HCT116 (cell line): ENCODE measurements at regions not wholly inside any gene's neighbourhood (a gene's known extent, or its start where the extent isn't known, plus 50 kb on each side); places are given as distances from the start of the nearest gene placed in this dataset.

Source experiments
- ATAC-seq: fragments of 200-7000 bp; cut with Tn5 transposase; 2 replicates; pipeline ENCODE4 v1.9.1; 2020; ENCODE audit warnings: mild to moderate bottlenecking, moderate library complexity
- BruUV-seq: library from RNA; stranded (reverse); fragments of 400-500 nt; replicated peaks from 2 replicates; lab custom pipeline; 2021; lab: Mats Ljungman, UMichigan
- CTCF ChIA-PET: fragments of 300-600 bp; sonication (Branson Sonifier 250); formaldehyde crosslinking; loops from one replicate; lab custom pipeline; 2021; ENCODE audit warnings: antibody characterized with exemption; lab: Charles Lee
- POLR2A ChIA-PET: fragments of 300-600, 350-600 bp; sonication (Branson Sonifier 250); formaldehyde crosslinking; loops from one replicate; lab custom pipeline; 2021; ENCODE audit warnings: antibody characterized with exemption; lab: Charles Lee
- RAD21 ChIA-PET, 2 experiments: fragments of 300-600 bp; sonication (Branson Sonifier 250); formaldehyde crosslinking; loops; one replicate each; lab custom pipeline; 2023; ENCODE audit warnings: low total read pairs in 2 of 2; ENCODE audit not compliant: uncharacterized antibody in 2 of 2, unreplicated experiment in 2 of 2, low non-redundant PET in 1 of 2; lab: Charles Lee
- DNase-seq: peaks from one replicate; pipeline ENCODE4 v3.0.0-alpha.2; 2010; ENCODE audit warnings: low read depth, low spot score
- H2AFZ ChIP-seq: fragments of 200-600 bp; shearing (Covaris generic), sonication (generic); 2 replicates; pipeline ENCODE4 v1.6.1; 2017; ENCODE audit warnings: low read depth, mixed run types, mixed read lengths, antibody characterized with exemption, low read length; ENCODE audit not compliant: poor library complexity, severe bottlenecking
- H3K27ac ChIP-seq: 2 replicates; pipeline ENCODE4 v1.5.1; 2012; ENCODE audit warnings: low read depth, low read length
- H3K27me3 ChIP-seq: fragments of 200-600 bp; sonication (generic); 2 replicates; pipeline ENCODE4 v1.6.1; 2016; ENCODE audit warnings: mixed run types, low read length, mixed read lengths; ENCODE audit not compliant: insufficient read depth
- H3K36me3 ChIP-seq, 2 experiments: fragments of 200-500 bp in 1 of 2; fragments of 200-600 bp in 1 of 2; sonication (Bioruptor generic) in 1 of 2; sonication (generic) in 1 of 2; 2 replicates each; pipeline versions ENCODE4 v1.5.1 to v1.6.1; 2014 to 2016; ENCODE audit warnings: low read length in 2 of 2, inconsistent platforms in 1 of 2, mixed read lengths in 1 of 2, mixed run types in 1 of 2; ENCODE audit not compliant: insufficient read depth in 2 of 2, control insufficient read depth in 1 of 2
- H3K4me1 ChIP-seq, 2 experiments: fragments of 200-600 bp in 1 of 2; sonication (generic) in 1 of 2; 2 replicates each; pipeline versions ENCODE4 v1.5.1 to v1.6.1; 2012 to 2017; ENCODE audit warnings: low read length in 2 of 2, inconsistent platforms in 1 of 2, mild to moderate bottlenecking in 1 of 2, mixed read lengths in 1 of 2, mixed run types in 1 of 2, moderate library complexity in 1 of 2; ENCODE audit not compliant: insufficient read depth in 2 of 2, control insufficient read depth in 1 of 2
- H3K4me2 ChIP-seq: fragments of 200-600 bp; sonication (generic); 2 replicates; pipeline ENCODE4 v1.6.1; 2017; ENCODE audit warnings: mixed run types, low read length, mixed read lengths
- H3K4me3 ChIP-seq, 2 experiments: fragments of 200-600 bp in 1 of 2; sonication (generic) in 1 of 2; replicated peaks in 1 of 2; 2 replicates each; pipeline ENCODE4 v1.5.1; 2011 to 2016; ENCODE audit warnings: low read length in 2 of 2, control low read depth in 1 of 2, low read depth in 1 of 2, mild to moderate bottlenecking in 1 of 2, mixed read lengths in 1 of 2, mixed run types in 1 of 2
- H3K79me2 ChIP-seq: fragments of 200-600 bp; sonication (generic); 2 replicates; pipeline ENCODE4 v1.6.1; 2017; ENCODE audit warnings: mild to moderate bottlenecking, mixed run types, low read length, moderate library complexity, mixed read lengths; ENCODE audit not compliant: insufficient read depth
- H3K9ac ChIP-seq: fragments of 200-600 bp; sonication (generic); 2 replicates; pipeline ENCODE4 v1.6.1; 2016; ENCODE audit warnings: low read length, mixed read lengths
- H3K9me2 ChIP-seq: fragments of 200-600 bp; sonication (generic), shearing (Covaris generic); 2 replicates; pipeline ENCODE4 v1.6.1; 2017; ENCODE audit warnings: mixed run types, mild to moderate bottlenecking, moderate library complexity; ENCODE audit not compliant: insufficient read depth
- H3K9me3 ChIP-seq, 2 experiments: fragments of 200-500 bp in 1 of 2; fragments of 200-600 bp in 1 of 2; sonication (Bioruptor generic) in 1 of 2; sonication (generic) in 1 of 2; 2 replicates each; pipeline ENCODE4 v1.6.1; 2014 to 2017; ENCODE audit warnings: low read length in 2 of 2, mixed read lengths in 2 of 2, inconsistent platforms in 1 of 2, low read depth in 1 of 2, mild to moderate bottlenecking in 1 of 2, mixed run types in 1 of 2, moderate library complexity in 1 of 2; ENCODE audit not compliant: control insufficient read depth in 1 of 2, insufficient read depth in 1 of 2
- H4K20me1 ChIP-seq: fragments of 200-600 bp; sonication (generic), shearing (Covaris generic); 2 replicates; pipeline ENCODE4 v1.6.1; 2017; ENCODE audit warnings: mixed run types, mild to moderate bottlenecking, moderate library complexity; ENCODE audit not compliant: insufficient read depth
- CTCF ChIP-seq, 3 experiments: fragments of 200-600 bp in 1 of 3; sonication (generic) in 1 of 3; IDR thresholded peaks in 2 of 3; conservative IDR thresholded peaks in 1 of 3; 2 replicates each; pipeline ENCODE4 v1.5.1; 2012 to 2017; ENCODE audit warnings: low read depth in 2 of 3, low read length in 2 of 3, antibody characterized with exemption in 1 of 3, borderline replicate concordance in 1 of 3, control low read depth in 1 of 3, mild to moderate bottlenecking in 1 of 3, mixed read lengths in 1 of 3, mixed run types in 1 of 3, moderate library complexity in 1 of 3; ENCODE audit not compliant: insufficient read depth in 1 of 3
- ELF1 ChIP-seq: IDR thresholded peaks from 2 replicates; pipeline ENCODE4 v1.6.1; 2012; ENCODE audit warnings: low read depth, borderline replicate concordance
- EZH2 ChIP-seq: fragments of 200-600 bp; sonication (generic); IDR thresholded peaks from 2 replicates; pipeline ENCODE4 v1.6.1; 2017; ENCODE audit warnings: antibody characterized with exemption, mixed run types
- EZH2phosphoT487 ChIP-seq: fragments of 200-600 bp; IDR thresholded peaks from 2 replicates; pipeline ENCODE4 v1.6.1; 2018; ENCODE audit warnings: antibody characterized with exemption, borderline replicate concordance
- REST ChIP-seq: IDR thresholded peaks from 2 replicates; pipeline ENCODE4 v1.6.1; 2012; ENCODE audit warnings: low read depth
- SP1 ChIP-seq: IDR thresholded peaks from 2 replicates; pipeline ENCODE4 v1.6.1; 2012; ENCODE audit warnings: low read depth
- TCF7L2 ChIP-seq: IDR thresholded peaks from 2 replicates; pipeline ENCODE4 v1.7.0; 2011; ENCODE audit warnings: borderline replicate concordance, inconsistent platforms; ENCODE audit not compliant: insufficient read depth, insufficient read length; ENCODE audit errors: extremely low read depth
- YY1 ChIP-seq: IDR thresholded peaks from 2 replicates; pipeline ENCODE4 v1.6.1; 2011; ENCODE audit warnings: low read length, low read depth, moderate library complexity, mild to moderate bottlenecking; ENCODE audit not compliant: insufficient replicate concordance; ENCODE audit errors: extremely low read depth
- ZFX ChIP-seq: fragments of 450-650 bp; IDR thresholded peaks from 2 replicates; pipeline ENCODE4 v1.6.1; 2017
- intact Hi-C: fragments of 100-400 bp; cut with micrococcal nuclease; formaldehyde crosslinking; loops from 2 replicates; pipeline ENCODE4 v1.10.0; 2022

GRCh38 chr18:39586741-39587140 lies 2021.1 kb upstream of the CELF4 start:
- no peak for TF ChIP-seq EZH2
- no peak for TF ChIP-seq TCF7L2
- TF ChIP-seq ZFX: no peak
- TF ChIP-seq REST: no peak
- TF ChIP-seq EZH2phosphoT487: no peak
- no peak for TF ChIP-seq YY1
- no peak for TF ChIP-seq CTCF (IDR thresholded peaks at IDR 0.05 in 2 of 3, conservative IDR thresholded peaks at IDR 0.05 in 1 of 3; ENCODE audit: borderline replicate concordance in 1 of 3, insufficient read depth in 1 of 3, low read depth in 2 of 3, low read length in 2 of 3)
- no peak for TF ChIP-seq SP1
- TF ChIP-seq ELF1: no peak
- Histone ChIP-seq H3K9me2 (no peaks in the 10 kb centered on the region), H3K27me3 (no peaks in the 10 kb centered on the region), H4K20me1 (no peaks in the 10 kb centered on the region), H3K9ac (no peak overlapping the region), H3K4me2 (no peak overlapping the region), H2AFZ (no peak overlapping the region), H3K4me1 (no peaks in the 10 kb centered on the region), H3K36me3 (no peaks in the 10 kb centered on the region), H3K27ac (no peak overlapping the region), H3K4me3 (no peak overlapping the region), H3K9me3 (peaks cover 0 to 4% of the 10 kb centered on the region in 2 experiments; a peak in 2 of 4 replicates), H3K79me2 (no peaks in the 10 kb centered on the region)
- BruUV-seq: no TSS peak
- ChIA-PET CTCF (no interaction called here), POLR2A (interaction anchor here (0.7 kb wide), 1 partner anchor 467 kb away, joined by 4 read pairs; no protein-coding TSS in a partner anchor), RAD21 (no interaction called here)
- intact Hi-C loops: loop anchor here (10.0 kb wide), 1 partner anchor 708 kb away; no protein-coding TSS in a partner anchor
- DNase-seq: no peak
- ATAC-seq: no peak
